WI38 (cell line): ENCODE measurements at regions not wholly inside any gene's neighbourhood (a gene's known extent, or its start where the extent isn't known, plus 50 kb on each side); places are given as distances from the start of the nearest gene placed in this dataset.

Experiments
- H3K4me3 ChIP-seq: 2 replicates; pipeline ENCODE4 v1.5.1; 2011; ENCODE audit warnings: low read depth, mild to moderate bottlenecking, control low read depth, low read length
- TF ChIP-seq, protein P1 (sequence below): IDR thresholded peaks from 2 replicates; pipeline ENCODE4 v1.5.1; 2012; ENCODE audit warnings: low read depth, mild to moderate bottlenecking, control low read depth, low read length

GRCh38 chr2:126503476-126503875 lies 152.5 kb upstream of the GYPC start:
- H3K4me3 ChIP-seq: no peak overlapping the region
- TF ChIP-seq, protein P1, sequence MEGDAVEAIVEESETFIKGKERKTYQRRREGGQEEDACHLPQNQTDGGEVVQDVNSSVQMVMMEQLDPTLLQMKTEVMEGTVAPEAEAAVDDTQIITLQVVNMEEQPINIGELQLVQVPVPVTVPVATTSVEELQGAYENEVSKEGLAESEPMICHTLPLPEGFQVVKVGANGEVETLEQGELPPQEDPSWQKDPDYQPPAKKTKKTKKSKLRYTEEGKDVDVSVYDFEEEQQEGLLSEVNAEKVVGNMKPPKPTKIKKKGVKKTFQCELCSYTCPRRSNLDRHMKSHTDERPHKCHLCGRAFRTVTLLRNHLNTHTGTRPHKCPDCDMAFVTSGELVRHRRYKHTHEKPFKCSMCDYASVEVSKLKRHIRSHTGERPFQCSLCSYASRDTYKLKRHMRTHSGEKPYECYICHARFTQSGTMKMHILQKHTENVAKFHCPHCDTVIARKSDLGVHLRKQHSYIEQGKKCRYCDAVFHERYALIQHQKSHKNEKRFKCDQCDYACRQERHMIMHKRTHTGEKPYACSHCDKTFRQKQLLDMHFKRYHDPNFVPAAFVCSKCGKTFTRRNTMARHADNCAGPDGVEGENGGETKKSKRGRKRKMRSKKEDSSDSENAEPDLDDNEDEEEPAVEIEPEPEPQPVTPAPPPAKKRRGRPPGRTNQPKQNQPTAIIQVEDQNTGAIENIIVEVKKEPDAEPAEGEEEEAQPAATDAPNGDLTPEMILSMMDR: no peak

DNA sequence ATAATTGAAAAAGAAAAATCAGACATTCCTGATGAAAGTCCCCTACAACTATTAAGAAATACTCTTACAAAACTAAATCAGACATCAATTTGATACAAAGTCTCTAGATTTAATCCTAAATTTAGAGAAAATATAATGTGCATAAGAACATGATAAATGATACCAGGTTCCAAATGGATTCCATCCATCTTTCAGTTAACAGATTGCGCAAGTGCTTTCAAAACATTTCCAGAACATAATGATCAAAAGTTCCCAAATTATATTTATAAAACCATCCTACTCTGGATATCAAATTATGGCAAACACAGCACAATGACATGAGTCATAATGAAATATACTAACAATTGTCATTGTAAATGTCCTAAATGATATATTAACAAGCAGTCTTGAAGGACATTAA lies 151.0 kb upstream of the GYPC start:
- TF ChIP-seq, protein P1: no peak
- H3K4me3 ChIP-seq: no peak overlapping the region

DNA sequence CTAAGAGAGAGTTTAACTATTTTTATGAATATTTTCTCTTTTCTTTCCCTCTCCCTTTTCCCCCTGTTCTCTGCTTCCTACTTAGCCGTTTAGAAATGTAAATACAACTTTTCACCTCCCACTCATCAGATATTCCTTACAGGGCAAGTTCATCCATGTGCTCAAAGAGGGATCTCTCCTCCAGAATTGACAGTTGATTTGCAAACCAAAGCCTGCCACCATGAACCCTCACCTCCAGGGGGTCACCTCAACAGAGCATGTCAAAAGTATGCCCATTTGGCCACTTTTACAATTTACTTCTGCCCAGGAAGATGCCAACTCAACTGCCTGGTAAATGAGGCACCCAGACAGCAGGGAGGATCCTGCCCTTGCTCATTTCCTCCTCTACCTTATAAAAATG lies 149.2 kb upstream of the GYPC start:
- TF ChIP-seq, protein P1: no peak
- no peak overlapping the region for H3K4me3 ChIP-seq

DNA sequence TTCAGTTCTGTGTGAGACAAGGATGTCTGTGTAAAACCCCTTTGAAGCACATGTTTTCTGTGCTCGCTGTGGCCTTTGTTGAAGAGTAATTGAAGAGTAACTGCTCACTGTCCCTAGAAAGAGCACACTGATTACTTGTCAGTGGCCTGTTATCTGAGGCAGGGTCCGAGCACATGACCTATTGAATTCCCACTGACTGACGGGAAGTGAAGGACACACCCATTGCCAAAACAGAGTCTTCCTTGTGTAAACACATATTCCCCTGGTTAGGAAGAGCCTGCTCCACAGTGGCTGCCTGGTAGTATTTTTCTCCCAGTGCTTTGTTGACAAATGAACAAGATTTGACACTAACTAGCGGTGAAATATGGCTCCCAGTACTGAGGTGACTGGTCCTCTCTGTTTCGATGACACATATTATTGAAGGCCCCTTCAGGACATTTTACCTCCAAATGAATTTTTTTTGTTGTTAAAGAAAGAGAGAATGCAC lies 148.5 kb upstream of the GYPC start:
- H3K4me3 ChIP-seq: no peak overlapping the region
- TF ChIP-seq, protein P1: no peak

DNA sequence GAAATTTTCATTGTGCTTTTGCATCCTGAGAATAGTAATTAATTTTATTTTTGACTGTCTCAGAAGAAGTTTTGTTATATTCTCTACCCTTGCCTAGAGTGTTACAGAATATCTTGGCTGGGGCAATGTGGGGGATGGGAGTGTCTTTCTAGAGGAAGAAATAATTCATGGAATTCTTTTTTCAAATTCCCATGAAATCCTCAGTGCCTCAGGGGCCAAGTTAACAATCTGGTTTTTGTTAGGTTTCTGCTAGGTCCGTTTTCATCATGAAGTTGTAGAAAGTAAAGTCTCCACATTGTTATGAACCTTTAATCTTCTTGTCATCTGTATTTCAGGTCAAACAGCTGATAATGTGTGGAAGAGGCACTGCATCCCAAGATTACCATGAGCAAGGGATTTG lies 145.6 kb upstream of the GYPC start:
- no peak overlapping the region for H3K4me3 ChIP-seq
- TF ChIP-seq, protein P1: no peak

- TF ChIP-seq, protein P1: no peak
- H3K4me3 ChIP-seq: no peak overlapping the region
These were observed 145.0 kb upstream of the GYPC start for GRCh38 chr2:126510960-126511359.

DNA sequence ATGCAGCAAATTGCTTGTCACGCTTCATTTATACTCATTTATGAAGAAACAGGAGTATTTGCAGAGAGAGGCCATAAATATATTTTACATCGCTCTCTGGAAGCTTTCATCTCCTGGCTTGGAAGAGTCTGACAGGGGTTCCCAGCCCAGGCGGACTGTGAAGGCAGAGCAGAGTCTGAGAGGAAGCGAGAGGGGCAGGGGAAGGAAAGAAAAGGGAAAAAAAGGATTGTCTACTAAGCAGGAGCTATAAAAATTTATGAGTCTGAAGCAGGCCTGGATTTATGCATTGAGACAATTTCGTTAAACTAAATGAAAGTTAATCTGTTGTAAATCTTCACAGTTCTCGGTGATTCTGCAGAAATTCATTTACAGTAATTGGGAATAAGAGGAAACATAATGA lies 143.9 kb upstream of the GYPC start:
- no peak overlapping the region for H3K4me3 ChIP-seq
- TF ChIP-seq, protein P1: no peak
